ENCODE measurements at regions not wholly inside any gene's neighbourhood (a gene's known extent, or its start where the extent isn't known, plus 50 kb on each side); places are given as distances from the start of the nearest gene placed in this dataset.

GRCh38 chr11:13152736-13153541 lies 124.7 kb upstream of the BMAL1 start:
- TF ChIP-seq FOXP2 (optimal IDR thresholded peaks at IDR 0.05; ENCODE audit: borderline replicate concordance, extremely low read depth, extremely low read length, insufficient read depth) (no peak), REST (IDR thresholded peaks at IDR 0.05; ENCODE audit: insufficient read depth in 1 of 2, low read depth in 2 of 2, low read length in 2 of 2) (no peak), TAF1 (IDR thresholded peaks at IDR 0.05; ENCODE audit: borderline replicate concordance, insufficient read depth, low read length) (no peak), POLR2AphosphoS5 (IDR thresholded peaks at IDR 0.05; ENCODE audit: low read depth, low read length) (no peak)

- TF ChIP-seq POLR2AphosphoS5 (IDR thresholded peaks at IDR 0.05; ENCODE audit: low read depth, low read length) = no peak
- no peak for TF ChIP-seq TAF1 (IDR thresholded peaks at IDR 0.05; ENCODE audit: borderline replicate concordance, insufficient read depth, low read length)
- TF ChIP-seq FOXP2 (optimal IDR thresholded peaks at IDR 0.05; ENCODE audit: borderline replicate concordance, extremely low read depth, extremely low read length, insufficient read depth) = no peak
- TF ChIP-seq REST (IDR thresholded peaks at IDR 0.05; ENCODE audit: insufficient read depth in 1 of 2, low read depth in 2 of 2, low read length in 2 of 2) = no peak
- TF ChIP-seq SIN3A (IDR thresholded peaks at IDR 0.05; ENCODE audit: borderline replicate concordance, insufficient read depth, low read length) = no peak
These were observed 117.2 kb upstream of the BMAL1 start for GRCh38 chr11:13160346-13160745.

GRCh38 chr11:13160806-13161205 lies 116.8 kb upstream of the BMAL1 start:
- no peak for TF ChIP-seq POLR2AphosphoS5 (IDR thresholded peaks at IDR 0.05; ENCODE audit: low read depth, low read length)
- TF ChIP-seq REST (IDR thresholded peaks at IDR 0.05; ENCODE audit: insufficient read depth in 1 of 2, low read depth in 2 of 2, low read length in 2 of 2) = no peak
- no peak for TF ChIP-seq TAF1 (IDR thresholded peaks at IDR 0.05; ENCODE audit: borderline replicate concordance, insufficient read depth, low read length)
- no peak for TF ChIP-seq FOXP2 (optimal IDR thresholded peaks at IDR 0.05; ENCODE audit: borderline replicate concordance, extremely low read depth, extremely low read length, insufficient read depth)
- TF ChIP-seq SIN3A (IDR thresholded peaks at IDR 0.05; ENCODE audit: borderline replicate concordance, insufficient read depth, low read length) = no peak

- TF ChIP-seq FOXP2 (optimal IDR thresholded peaks at IDR 0.05; ENCODE audit: borderline replicate concordance, extremely low read depth, extremely low read length, insufficient read depth) (no peak), POLR2AphosphoS5 (IDR thresholded peaks at IDR 0.05; ENCODE audit: low read depth, low read length) (no peak), TAF1 (IDR thresholded peaks at IDR 0.05; ENCODE audit: borderline replicate concordance, insufficient read depth, low read length) (no peak), SIN3A (IDR thresholded peaks at IDR 0.05; ENCODE audit: borderline replicate concordance, insufficient read depth, low read length) (no peak)
These were observed 114.4 kb upstream of the BMAL1 start for GRCh38 chr11:13163158-13163557.

GRCh38 chr11:13166036-13166435 lies 111.6 kb upstream of the BMAL1 start:
- TF ChIP-seq POLR2AphosphoS5 (IDR thresholded peaks at IDR 0.05; ENCODE audit: low read depth, low read length) = no peak
- no peak for TF ChIP-seq REST (IDR thresholded peaks at IDR 0.05; ENCODE audit: insufficient read depth in 1 of 2, low read depth in 2 of 2, low read length in 2 of 2)
- TF ChIP-seq TAF1 (IDR thresholded peaks at IDR 0.05; ENCODE audit: borderline replicate concordance, insufficient read depth, low read length) = no peak
- TF ChIP-seq FOXP2 (optimal IDR thresholded peaks at IDR 0.05; ENCODE audit: borderline replicate concordance, extremely low read depth, extremely low read length, insufficient read depth) = no peak
- no peak for TF ChIP-seq SIN3A (IDR thresholded peaks at IDR 0.05; ENCODE audit: borderline replicate concordance, insufficient read depth, low read length)
